ENCODE measurements at regions not wholly inside any gene's neighbourhood (a gene's known extent, or its start where the extent isn't known, plus 50 kb on each side); places are given as distances from the start of the nearest gene placed in this dataset.
"Not testable (repeated sequence)": the region's sequence is repeated elsewhere in the genome, so short reads cannot be mapped to it uniquely, and the experiment has no call there.

DNA sequence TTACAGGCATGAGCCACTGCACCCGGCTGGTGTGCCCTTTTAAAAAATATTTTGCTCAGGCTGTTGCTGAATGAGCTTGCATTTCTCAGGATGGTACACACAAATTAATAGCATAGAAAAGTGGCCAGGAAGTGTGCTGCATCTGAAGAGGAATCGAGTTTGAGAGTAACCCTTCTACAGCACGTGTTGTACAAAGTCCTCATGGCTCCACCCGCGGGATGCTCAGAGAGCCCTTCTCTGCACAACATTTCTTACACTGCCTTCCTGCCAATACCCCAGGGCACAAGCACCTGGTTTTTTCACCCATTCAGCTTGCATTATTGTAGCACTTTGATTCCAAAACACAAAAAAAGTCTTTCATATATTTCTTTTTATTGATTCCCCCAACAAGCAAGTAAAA lies 90.1 kb upstream of the NEDD4L start:
- DNase-seq = no peak

DNA sequence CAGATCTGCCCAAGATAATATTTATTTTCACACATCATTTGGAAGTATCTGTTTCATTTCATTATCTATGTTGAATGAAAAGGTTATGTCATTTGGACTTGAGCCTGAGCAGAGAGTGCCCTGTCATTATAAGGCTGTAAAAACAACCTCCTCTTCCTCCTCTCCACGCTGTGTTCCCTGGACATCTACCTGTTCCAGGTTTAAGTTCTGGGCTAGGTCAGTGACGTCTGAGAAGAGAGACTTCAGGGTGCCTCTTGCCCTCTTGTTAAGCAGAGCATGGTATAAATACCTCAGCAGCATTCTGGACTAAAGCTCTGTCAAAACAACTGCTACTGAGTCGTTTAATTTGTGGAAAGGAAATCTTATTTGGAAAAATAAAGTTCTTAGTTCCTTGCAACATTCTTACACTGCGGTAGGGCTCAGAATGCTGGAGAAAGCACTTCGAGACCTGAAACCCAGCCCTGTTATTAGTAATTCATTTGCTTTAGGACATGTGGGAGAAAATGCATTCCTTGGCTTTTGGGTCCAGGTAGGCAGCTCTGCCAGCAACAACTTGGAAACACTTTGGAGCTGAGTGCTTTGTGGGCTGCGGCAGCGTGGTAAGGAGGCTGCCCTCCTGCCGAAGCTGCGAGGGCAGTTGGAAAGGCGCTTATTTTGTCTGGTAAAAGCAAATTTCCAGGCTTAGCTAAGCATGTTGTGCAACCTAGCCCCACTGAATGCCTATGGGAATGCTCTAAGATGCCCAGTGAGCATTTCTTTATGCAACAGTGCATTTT lies 91.8 kb upstream of the NEDD4L start:
- no peak for DNase-seq

DNA sequence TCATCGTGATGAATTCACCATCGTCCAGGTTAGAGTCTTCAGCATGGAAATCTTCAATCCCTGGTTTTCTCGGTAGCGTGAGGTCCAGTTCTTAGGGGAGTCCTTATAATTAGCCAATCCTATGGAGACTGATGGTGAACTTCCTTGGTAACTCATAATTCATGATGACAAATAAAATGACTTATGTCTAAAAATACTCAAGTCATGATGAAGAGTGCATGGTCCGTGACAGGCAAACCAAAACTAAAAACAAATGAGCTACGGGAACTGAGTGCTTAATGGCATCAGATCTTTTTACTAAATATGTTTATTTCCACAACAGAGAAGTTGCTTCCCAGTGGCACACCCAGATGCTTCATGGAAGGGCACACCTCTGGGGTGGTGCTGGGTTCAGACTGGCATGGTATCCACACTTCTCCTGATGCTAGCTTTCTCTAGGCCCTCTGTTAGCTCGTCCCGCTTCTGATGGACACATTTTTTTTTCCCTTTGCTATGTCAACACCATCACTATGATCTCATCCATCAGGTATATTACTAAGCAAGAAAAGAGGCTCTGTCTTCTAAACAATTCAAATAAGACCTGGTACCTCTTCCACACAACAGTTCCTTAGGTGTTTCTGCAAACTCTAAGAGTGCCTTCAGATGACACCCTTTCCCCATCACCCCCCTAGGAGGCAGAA lies 92.8 kb upstream of the NEDD4L start:
- DNase-seq = no peak

DNA sequence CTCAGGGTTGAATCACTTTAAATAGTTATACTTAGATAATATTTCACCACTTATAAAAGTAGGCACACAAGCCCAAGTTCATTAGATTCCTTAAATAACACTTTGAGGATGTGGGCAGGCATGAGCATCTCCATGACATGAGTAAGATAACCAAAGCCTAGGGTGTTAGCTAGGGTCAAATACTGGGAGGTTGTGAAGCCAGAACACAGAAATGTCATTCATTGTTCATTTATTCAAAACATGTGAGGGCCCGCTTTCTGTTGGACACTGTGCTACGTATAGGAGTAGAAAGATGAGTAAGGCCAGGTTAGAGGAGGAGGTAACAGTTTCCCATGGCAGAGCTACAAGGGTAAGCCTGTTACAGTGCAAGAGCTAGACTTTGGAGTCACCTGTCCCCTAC lies 93.5 kb upstream of the NEDD4L start:
- DNase-seq = no peak

DNA sequence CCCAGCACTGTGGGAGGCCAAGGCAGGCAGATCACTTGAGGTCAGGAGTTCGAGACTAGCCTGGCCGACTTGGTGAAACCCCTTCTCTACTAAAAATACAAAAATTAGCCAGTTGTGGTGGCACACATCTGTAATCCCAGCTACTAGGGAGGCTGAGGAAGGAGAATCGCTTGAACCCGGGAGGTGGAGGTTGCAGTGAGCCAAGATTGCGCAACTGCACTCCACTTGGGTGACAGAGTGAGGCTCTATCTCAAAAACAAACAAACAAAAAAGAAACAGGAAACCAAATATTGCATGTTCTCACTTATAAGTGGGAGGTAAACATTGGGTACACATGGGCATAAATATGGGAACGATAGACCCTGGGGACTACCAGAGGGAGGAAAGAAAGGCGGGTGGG lies 94.7 kb upstream of the NEDD4L start:
- not testable (repeated sequence) for DNase-seq

DNA sequence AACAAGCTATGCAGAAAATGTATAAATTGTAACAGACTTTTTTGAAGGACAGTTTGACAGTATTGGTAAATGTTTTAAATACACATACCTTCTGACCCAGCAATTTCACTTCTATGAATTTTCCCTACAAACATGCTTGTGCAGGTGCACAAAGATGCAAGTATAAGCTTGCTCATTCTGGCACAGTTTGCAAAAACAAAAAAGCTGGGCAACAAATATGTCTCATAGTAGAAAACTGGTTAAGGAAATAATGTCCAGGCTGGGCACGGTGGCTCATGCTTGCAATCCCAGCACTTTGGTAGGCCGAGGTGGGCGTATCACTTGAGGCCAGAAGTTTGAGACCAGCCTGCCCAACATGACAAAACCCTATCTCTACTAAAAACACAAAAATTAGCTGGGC lies 96.9 kb upstream of the NEDD4L start:
- no peak for DNase-seq

DNA sequence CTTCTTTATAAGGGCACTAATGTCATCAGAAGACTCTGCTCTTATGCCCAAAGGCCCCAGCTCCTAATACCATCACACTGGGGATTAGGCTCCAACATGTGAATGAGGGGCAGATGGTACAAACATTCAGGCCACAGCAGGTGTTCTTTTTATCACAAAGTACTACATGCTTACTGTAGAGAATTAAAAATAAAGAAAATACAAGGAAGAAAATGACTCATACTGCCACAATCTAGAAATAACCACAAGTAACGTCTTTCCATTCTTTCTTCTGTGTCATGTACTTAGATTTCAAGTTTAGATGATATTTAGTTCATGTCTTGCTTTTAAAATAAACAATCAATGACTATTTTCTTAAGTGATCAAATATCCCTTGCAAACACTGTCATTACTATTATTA lies 100.3 kb upstream of the NEDD4L start:
- no peak for DNase-seq

DNA sequence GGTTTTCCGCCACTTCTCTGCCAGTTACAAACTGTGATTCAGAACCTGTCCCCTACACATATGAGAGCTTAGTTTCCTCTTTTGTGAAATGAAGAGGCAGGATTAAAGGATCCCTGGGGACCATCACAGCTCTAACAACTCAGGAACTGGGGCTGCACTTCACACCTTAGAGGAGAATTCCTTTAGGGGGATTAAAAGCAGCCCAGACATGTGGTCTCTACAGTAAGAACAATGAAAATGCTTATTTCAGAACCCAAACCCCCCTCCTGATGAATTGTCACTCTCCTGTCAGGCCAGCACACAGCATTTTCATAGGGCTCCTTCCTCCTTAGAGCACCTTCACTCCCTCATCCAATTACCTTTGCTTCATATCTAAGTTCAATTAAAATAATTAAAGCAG lies 101.5 kb upstream of the NEDD4L start:
- no peak for DNase-seq

DNA sequence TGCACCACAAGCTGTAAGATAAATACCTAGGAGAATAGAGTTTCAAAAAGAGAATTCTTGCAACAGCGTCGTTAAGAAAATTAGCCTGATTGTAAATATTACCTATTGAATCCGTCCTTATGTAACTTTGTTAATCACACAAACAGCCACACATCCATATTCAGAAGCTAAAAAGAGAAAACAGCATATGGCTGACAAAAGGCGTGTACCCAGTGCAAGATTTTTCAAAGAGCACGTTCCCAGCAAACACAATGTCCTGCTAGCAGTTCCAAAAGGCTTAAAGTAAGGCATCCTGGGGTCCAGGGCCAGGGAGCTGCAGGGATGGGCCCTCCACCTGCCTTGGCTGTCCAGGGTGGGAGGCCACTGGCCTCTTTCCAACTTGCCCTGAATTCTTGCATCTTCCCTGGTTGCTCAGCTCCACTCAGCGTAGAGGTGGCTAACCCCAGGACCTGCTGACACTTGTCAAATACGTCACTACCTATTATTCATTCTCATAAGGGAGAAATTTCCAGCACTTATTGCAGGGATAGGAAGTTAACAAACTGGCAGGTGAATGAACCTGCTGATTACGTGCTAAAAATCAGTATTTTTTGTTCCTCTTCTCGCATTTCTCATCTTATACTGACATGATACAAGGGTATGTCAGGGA lies 102.1 kb upstream of the NEDD4L start:
- DNase-seq = no peak

DNA sequence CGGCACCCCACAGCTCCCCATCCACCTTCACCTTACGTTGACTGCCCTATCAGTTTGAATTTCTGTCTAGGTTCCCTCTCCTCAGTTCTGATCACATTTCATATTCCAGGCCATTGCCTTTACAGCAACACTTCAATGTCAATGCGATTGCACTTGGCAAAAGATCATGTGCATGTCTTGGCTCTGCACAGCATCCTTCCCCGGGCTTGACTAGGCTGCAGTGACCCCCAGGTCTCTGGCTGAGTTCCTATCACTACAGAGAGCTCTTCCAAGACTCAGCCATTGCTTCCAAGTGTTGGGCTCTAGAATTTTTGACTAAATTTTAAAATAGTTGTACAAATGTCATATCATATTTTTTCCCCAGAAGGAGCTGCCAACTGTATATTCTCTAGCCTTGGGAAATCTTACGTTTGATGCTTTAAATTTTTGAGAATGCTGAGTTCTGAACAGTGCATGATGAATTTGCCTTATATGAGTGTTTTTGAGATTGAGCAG lies 103.8 kb upstream of the NEDD4L start:
- DNase-seq = no peak

DNA sequence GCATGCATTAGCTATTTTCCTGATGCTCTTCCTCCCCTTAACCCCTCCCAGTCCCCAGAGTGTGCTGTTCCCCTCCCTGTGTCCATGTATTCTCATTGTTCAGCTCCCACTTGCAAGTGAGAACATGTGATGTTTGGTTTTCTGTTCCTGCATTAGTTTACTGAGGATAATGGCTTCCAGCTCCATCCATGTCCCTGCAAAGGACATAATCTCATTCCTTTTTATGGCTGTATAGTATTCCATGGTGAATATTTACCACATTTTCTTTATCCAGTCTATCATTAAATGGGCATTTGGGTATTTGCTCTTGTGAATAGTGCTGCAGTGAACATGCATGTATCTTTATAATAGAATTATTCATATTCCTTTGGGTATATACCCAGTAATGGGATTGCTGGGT lies 109.7 kb upstream of the NEDD4L start:
- not testable (repeated sequence) for DNase-seq

DNA sequence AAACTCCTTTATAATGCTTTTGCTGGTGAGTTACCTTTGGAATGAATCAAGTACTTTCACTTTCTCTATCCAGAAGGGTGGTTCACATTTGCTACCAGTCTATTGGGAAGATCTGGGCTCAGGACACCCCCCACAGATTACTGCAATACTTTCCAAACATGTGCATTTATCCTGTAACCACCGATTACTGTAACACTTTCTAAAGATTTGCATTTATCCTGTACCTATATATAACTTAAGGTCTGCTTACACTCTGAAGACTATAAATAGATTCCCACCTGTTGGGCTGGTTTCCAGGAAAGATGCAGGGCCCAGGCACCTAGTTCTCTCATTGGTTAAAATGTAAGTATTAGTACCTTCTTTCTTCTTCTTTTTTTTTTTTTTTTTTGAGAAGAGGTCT lies 113.0 kb upstream of the NEDD4L start:
- no peak for DNase-seq

DNA sequence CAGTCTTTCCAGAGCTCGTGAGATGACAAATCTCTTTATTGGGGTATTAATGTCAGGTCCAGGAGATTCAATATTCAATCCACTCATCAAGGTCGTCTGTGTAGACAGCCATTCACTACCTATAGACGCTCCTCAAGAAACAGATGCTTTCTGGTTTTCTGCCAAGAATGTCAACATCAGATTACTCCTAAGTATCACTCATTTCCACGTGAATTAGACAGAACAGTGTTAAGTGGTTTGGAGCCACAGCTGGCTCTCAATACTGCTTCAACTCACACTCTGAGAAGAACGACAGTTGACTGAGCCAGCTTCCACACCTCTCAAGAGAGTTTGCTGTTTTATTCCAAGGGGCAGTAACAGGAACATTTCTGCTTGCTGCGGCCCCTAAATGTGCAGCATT lies 113.5 kb upstream of the NEDD4L start:
- no peak for DNase-seq

DNA sequence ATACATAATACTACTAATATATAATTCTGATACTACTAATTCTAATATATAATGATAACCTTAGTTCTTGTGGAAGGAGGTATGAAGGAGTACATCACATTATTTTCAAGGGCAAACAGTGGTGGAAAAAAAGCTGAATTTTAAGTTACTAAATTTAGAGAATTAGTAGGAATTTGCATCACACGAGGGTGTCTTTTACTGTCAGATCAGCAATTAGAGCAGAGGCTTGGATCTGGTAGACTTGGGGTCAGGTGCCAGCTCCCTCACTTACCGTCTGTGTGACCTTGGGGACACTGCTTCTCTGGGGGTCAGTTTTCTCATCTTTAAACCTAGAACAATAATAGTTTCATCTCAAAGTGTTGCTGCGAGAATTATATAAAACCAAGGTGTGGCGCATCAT lies 114.1 kb upstream of the NEDD4L start:
- no peak for DNase-seq

DNA sequence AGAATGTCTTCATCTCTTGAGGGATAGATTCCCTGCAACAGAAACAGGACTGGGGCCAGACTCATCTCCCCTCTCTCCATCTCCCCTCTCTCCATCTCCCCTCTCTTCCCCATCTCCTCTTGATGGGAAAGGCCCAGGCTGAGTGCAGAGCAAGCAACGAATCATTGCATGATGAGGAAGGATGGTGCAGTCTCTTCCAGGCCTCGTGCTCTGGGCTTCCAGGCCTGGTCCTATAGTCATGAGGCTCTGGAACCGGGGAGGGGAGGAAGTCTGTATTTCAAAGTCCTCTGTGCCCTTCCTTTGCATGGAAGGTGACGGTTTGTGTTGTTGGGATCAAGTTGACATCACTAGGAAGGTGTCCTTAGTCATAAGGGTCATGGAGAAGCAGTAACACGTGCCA lies 115.6 kb upstream of the NEDD4L start:
- no peak for DNase-seq

DNA sequence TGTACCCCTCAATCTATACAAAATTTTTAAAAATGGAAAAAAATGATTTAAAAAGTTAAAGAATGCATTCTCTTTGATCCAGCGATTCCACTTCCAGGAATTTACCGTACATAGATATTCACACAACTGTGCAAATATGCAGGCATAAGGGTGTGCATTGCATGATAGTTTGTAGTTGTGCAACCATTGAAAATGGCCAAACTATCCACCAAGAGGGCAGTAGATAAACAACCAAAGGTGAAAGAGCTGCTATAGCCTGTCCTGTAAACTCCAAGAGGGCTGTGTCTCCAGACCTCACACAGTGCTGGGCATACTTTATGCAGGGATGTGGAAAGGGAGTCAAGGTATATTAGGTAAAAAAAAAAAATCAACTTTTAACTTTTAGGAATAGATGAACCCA lies 116.5 kb upstream of the NEDD4L start:
- DNase-seq = no peak

DNA sequence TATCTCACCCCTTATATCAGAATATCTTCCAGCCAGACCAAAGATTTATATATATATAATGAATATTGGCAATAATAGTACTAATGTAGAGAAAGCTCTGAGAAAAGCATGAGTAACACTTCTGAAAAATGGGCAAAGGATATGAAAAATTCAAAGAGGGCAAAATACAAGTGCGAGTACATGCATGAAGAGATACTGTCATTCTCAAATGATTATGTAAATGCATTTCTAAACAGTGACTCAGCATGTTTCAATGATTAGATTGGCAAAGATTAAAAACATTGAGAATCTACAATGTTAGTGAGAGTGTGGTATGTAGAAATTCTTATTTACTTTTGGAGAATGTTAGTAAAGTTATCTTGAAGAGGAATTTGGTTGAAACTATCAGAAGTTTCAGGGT lies 118.3 kb upstream of the NEDD4L start:
- DNase-seq = no peak

DNA sequence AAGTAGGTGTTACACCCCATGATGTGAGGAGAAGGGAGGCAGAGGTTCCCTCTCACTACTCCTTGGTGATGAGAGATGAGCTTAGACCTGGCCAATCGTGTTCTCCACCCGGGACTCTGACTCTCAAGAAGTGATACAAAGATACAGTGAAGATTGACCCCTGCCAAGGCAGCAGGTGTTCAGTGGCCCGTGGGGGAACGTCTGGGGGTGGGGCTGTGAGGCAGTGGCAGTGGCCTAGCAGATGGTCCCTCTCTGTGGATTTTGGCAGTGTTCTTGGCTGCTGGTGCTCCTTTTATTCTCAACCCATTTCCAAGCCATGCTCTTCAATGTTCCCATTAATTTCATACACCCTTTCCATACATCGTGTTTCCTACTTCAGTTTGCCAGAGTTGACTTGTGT lies 120.4 kb upstream of the NEDD4L start:
- DNase-seq = no peak

DNA sequence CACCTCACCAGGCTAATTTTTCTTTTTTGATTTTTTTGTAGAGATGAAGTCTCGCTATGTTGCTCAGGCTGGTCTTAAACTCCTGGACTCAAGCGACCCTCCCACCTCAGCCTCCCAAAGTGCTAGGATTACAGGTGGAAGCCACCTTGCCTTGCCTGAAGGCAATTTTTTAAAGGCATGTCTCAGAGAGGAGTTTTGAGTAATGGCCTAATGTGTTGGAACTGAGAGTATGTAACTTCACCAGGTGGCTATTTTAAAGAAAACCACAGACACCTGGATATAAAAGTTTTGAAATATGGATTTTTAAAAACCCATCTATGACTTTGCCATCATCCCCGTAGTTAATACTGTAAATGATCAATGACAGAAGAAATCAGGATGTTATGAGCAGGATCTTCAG lies 119.8 kb upstream of the ATP8B1 start:
- no peak for DNase-seq

DNA sequence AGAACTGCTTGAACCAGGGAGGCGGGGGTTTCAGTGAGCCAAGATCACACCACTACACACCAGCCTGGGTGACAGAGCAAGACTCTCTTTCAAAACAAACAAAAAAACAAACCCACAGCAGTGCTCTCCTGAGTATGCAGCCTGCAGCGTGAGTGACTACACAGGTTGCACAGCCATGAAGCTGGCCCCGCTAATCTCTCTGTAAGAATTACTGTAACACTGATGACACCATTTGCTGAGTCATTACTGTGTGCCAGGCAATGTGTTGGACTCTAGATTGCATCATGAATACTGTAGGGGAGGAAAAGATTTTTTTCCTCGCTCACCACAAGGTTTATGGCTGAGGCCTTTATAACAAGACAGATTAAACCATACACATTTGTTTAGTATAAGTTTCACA lies 118.6 kb upstream of the ATP8B1 start:
- no peak for DNase-seq

DNA sequence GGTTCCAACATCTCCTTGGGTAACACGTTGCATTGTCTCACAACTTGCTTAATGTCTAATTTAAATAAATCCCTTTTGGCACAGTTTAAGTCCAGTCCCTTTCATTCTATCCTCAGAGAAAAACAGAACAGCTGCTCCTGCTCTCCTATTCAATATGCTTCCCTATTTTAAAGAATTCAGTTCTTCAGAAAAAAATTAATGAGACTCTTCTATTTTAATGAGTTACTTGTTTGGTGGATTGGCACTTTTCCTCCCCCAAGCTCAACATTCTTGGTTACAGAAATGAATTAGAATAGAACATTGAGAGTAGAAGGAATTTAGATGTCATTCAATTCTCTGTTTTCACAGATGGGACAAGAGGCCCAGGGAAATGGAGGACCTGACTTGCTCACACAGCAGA lies 116.9 kb upstream of the ATP8B1 start:
- DNase-seq = no peak

DNA sequence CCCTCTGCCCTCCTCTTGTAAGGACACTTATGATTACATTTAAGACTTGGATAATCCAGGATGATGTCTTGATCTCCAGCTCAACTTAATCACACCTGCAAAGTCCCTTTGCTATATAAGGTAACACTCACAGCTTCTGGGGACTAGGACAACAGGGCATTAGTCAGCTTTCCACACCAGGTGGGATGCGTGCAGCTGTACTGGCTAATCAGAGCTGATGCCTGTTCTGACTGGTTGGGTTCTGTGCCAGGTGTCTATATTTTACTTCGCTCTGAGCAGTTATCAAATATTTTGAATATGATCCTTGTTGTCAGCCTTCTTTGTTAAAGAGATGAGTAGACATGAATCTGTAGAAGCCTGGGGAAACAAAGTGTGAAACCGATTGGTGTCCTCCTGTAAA lies 115.5 kb upstream of the ATP8B1 start:
- DNase-seq = no peak

DNA sequence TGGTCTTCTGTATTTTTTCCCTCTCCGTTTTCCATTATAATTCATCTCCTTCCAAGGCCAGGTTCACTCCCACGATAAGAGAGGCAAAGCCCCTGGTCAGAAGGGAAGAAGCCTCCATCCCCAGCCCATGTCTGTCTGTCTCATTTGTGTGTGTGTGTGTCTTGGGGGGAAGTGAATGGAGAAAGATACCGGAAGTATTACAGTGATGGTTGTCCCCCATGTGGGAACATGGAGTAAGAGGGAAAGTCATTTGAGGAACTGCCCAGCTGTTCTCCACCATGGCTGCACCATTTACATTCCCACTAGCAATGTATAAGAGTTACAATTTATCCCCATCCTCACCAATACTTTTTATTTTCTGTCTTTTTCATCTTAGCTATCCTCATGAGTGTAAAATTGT lies 113.6 kb upstream of the ATP8B1 start:
- no peak for DNase-seq
